ENCODE measurements at regions not wholly inside any gene's neighbourhood (a gene's known extent, or its start where the extent isn't known, plus 50 kb on each side); places are given as distances from the start of the nearest gene placed in this dataset.

DNA sequence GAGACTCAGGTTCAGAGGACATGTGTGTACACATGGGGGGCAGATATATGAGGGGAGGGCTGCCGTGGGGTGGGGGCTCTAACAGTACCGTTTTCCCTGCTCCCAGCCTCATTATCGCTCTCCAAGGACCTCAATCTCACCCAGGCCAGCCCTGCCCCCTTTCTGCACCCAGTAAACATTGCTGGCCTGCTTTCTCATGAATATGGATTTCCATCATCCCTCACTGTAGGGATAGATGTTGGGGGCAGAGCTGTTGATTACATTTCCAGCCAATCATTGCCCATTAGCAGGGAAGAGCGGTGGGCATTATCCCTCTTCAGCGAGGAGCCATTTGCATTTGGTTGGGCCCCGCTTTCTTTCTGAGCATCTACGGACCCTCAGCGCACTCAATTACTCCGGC is 273.8 kb downstream of the RPS6KC1 start:
- BruUV-seq (replicated peaks), result no TSS peak
- Mint-ChIP-seq H3K27me3 (ENCODE audit: insufficient read depth, unreplicated experiment) (no peaks in the 10 kb centered on the region), H3K4me1 (ENCODE audit: insufficient read depth, unreplicated experiment) (peaks cover 21% of the 10 kb centered on the region), H3K4me3 (ENCODE audit: unreplicated experiment) (no peak overlapping the region), H3K9me3 (ENCODE audit: unreplicated experiment) (no peaks in the 10 kb centered on the region), H3K36me3 (ENCODE audit: insufficient read depth, unreplicated experiment) (no peaks in the 10 kb centered on the region), H3K27ac (ENCODE audit: low read depth, unreplicated experiment) (no peak overlapping the region)
- POLR2A ChIA-PET, result no interaction called here
- CTCF ChIA-PET, result interaction anchor here (0.6 to 1.4 kb wide), 2 partner anchors 53 to 430 kb away, joined by 3 read pairs; no protein-coding TSS in a partner anchor
- TF ChIP-seq, protein P1, sequence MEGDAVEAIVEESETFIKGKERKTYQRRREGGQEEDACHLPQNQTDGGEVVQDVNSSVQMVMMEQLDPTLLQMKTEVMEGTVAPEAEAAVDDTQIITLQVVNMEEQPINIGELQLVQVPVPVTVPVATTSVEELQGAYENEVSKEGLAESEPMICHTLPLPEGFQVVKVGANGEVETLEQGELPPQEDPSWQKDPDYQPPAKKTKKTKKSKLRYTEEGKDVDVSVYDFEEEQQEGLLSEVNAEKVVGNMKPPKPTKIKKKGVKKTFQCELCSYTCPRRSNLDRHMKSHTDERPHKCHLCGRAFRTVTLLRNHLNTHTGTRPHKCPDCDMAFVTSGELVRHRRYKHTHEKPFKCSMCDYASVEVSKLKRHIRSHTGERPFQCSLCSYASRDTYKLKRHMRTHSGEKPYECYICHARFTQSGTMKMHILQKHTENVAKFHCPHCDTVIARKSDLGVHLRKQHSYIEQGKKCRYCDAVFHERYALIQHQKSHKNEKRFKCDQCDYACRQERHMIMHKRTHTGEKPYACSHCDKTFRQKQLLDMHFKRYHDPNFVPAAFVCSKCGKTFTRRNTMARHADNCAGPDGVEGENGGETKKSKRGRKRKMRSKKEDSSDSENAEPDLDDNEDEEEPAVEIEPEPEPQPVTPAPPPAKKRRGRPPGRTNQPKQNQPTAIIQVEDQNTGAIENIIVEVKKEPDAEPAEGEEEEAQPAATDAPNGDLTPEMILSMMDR (IDR thresholded peaks at IDR 0.05; ENCODE audit: unreplicated experiment), result no peak
- intact Hi-C loops (cut with micrococcal nuclease), result no loop called here
- DNase-seq (ENCODE audit: unreplicated experiment), result no peak

GRCh38 chr1:213325482-213325881 is 274.4 kb downstream of the RPS6KC1 start:
- CTCF ChIA-PET, result no interaction called here
- Mint-ChIP-seq H3K4me1 (ENCODE audit: insufficient read depth, unreplicated experiment) (peaks cover 21% of the 10 kb centered on the region), H3K36me3 (ENCODE audit: insufficient read depth, unreplicated experiment) (no peaks in the 10 kb centered on the region), H3K9me3 (ENCODE audit: unreplicated experiment) (no peaks in the 10 kb centered on the region), H3K4me3 (ENCODE audit: unreplicated experiment) (no peak overlapping the region), H3K27me3 (ENCODE audit: insufficient read depth, unreplicated experiment) (no peaks in the 10 kb centered on the region), H3K27ac (ENCODE audit: low read depth, unreplicated experiment) (peak overlapping the region; percentile 21)
- POLR2A ChIA-PET, result no interaction called here
- no TSS peak for BruUV-seq (replicated peaks)
- TF ChIP-seq, protein P1 (IDR thresholded peaks at IDR 0.05; ENCODE audit: unreplicated experiment), result no peak
- DNase-seq (ENCODE audit: unreplicated experiment), result no peak
- intact Hi-C loops (cut with micrococcal nuclease), result no loop called here

DNA sequence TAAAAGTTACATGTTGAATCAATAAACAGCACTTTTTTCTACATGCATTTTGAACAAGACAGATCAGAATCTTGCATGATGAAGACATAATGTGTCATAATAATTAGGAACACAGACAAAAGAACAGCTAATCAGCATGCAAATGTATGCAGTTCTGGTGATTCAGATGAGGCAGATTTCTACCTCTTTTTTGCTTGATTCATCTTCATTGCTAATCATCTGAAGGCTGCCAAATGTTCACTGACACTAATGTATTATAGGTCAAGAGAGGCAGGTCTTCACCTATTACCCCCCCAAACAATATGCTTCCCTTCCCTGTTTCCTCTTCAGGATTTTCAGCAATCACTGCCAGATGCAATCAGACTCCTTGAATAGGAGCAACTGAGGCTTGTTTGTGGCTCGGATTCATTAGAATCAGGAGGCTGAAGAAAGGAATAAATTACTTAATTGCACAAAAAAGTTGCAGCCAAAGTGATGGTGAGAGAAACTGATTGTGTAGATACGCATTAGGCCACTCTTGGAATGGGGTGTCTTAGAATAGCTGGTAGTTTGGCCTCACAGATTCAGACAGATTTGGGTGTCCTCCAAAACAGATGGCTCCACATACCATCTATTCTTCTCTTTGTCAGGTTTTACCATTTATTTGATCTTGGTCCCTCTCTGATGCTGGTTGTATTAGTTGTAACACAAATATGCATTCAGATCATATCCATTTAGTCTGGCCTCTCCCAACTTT is 275.4 kb downstream of the RPS6KC1 start:
- no peaks in the 10 kb centered on the region for H3K36me3 Mint-ChIP-seq (ENCODE audit: insufficient read depth, unreplicated experiment)
- ChIA-PET CTCF (interaction anchor here (1.0 to 1.4 kb wide), 3 partner anchors 24 to 54 kb away, joined by 3 read pairs; no protein-coding TSS in a partner anchor), POLR2A (no interaction called here)
- BruUV-seq (replicated peaks), result no TSS peak
- H3K9me3 Mint-ChIP-seq (ENCODE audit: unreplicated experiment), result no peaks in the 10 kb centered on the region
- H3K27ac Mint-ChIP-seq (ENCODE audit: low read depth, unreplicated experiment), result peak overlapping the region; percentile 26
- intact Hi-C loops (cut with micrococcal nuclease), result no loop called here
- TF ChIP-seq, protein P1 (IDR thresholded peaks at IDR 0.05; ENCODE audit: unreplicated experiment), result no peak
- no peaks in the 10 kb centered on the region for H3K27me3 Mint-ChIP-seq (ENCODE audit: insufficient read depth, unreplicated experiment)
- H3K4me3 Mint-ChIP-seq (ENCODE audit: unreplicated experiment), result peak overlapping the region; percentile 37
- peaks cover 21% of the 10 kb centered on the region for H3K4me1 Mint-ChIP-seq (ENCODE audit: insufficient read depth, unreplicated experiment)
- DNase-seq (ENCODE audit: unreplicated experiment), result no peak

DNA sequence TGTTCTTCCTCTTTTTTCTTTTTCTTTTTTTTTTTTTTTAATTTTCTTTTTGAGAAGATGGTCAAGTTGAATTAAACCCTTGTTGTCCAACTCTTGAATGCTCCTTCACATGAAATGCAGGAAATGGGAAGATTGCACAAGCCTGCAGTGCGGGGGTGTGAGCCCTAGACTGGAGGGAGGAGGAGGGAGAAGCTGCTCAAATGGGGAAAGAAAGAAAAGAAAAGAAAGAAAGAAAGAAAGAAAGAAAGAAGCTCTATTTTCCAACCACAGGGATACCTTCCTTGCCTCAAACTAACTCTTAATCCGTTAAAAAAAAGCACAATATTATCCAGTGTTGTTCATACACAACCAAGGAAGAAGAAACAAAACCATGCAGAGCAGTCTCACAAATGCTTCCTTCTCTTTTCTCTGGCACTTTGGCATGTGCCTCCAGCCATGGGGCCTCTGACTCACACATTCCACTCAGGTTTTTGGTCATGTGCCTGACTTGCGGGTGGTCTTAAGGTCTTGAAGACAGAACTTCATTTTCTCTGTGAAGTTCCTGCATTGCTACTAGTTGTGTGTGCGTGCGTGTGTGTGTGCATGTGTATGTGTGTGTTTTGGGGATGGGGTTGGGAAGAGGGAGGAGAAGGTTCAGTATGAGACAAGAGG is 276.1 kb downstream of the RPS6KC1 start:
- ChIA-PET CTCF (interaction anchor here (1.0 to 1.4 kb wide), 3 partner anchors 24 to 53 kb away, joined by 3 read pairs; no protein-coding TSS in a partner anchor), POLR2A (no interaction called here)

More for the DNA sequence above, 276.1 kb downstream of the RPS6KC1 start:
- BruUV-seq (replicated peaks), result no TSS peak
- Mint-ChIP-seq H3K27me3 (ENCODE audit: insufficient read depth, unreplicated experiment) (no peaks in the 10 kb centered on the region), H3K36me3 (ENCODE audit: insufficient read depth, unreplicated experiment) (no peaks in the 10 kb centered on the region), H3K9me3 (ENCODE audit: unreplicated experiment) (no peaks in the 10 kb centered on the region), H3K4me3 (ENCODE audit: unreplicated experiment) (peak overlapping the region; percentile 37), H3K27ac (ENCODE audit: low read depth, unreplicated experiment) (peak overlapping the region; percentile 26), H3K4me1 (ENCODE audit: insufficient read depth, unreplicated experiment) (peaks cover 21% of the 10 kb centered on the region)
- intact Hi-C loops (cut with micrococcal nuclease), result no loop called here
- TF ChIP-seq, protein P1 (IDR thresholded peaks at IDR 0.05; ENCODE audit: unreplicated experiment), result no peak
- peak; percentile 84 for DNase-seq (ENCODE audit: unreplicated experiment)

Measured in MCF 10A (cell line).